ENCODE measurements at regions not wholly inside any gene's neighbourhood (a gene's known extent, or its start where the extent isn't known, plus 50 kb on each side); places are given as distances from the start of the nearest gene placed in this dataset.

DNA sequence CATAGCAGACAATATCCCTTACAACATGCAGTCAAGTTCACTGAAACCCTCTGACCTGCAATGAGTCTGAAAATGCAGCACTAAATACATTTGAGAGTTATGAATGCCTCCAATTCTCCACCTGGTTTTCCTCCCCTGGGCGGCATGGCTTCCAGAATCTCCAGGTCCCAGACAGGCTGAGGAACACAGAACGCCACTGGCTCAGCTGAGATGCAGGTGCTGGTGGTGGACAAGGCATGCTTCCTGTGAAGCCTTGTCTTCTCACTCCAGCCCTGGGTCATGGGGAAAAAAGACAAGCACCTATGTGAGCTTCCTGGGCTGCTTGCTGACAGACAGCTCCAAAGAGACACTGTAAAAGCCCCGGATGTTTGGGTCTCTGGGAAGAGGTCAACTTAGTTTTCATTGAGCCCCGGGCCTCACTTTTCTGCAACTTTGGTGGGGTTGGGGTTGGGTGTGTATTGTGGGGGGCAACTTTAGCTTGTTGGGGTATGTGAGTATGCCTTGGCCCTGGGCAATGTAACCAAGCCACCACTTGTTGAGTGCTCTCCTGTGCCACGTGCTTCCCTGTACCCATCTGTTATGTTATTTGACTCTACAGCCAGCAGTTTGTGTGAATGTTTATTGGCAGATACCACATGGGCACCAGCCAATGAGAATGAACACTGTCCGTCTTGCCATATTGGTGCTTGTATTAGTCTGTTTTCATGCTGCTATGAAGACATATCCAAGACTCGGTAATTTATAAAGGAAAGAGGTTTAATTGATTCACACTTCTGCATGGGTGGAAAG, 127.8 kb downstream of the EMX2 start:
- no peak for DNase-seq (ENCODE audit: low spot score)

DNA sequence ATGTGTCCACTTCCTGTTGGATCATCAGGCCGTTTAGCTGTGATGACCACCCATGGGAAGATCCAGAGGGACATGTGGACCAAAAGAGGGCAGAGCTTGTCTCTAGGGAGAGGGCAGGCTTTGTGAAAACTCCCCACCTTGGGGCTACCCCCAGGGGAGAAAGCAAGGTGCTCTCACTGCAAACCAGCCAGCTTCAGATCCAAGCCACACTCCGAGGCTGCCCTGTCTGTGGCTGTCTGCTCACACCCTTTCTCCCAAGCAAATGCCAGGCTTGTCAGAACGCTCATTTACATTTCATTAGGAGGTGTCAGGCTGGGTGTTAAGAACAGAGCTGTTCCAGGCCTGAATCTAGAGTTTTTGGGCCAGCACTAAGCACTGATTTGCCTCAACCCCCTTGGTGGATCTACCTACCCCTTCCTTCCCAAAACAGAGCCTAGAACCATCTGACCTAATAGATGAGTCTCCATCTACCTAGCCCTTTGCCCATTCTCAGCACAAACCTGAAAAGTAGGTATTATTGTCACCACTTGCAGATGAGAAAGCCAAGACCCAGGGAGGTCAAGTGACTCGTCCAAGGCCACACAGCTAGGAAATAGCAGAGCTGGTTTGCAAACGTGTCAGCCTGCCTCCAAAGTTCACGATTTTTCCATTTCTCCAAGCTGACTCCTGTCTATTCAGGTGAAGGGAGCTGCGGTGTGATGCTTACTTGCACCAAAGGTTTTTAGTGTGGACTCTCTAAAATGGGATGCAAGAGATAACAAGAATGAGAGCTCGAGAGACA, 130.9 kb downstream of the EMX2 start:
- no peak for DNase-seq (ENCODE audit: low spot score)

DNA sequence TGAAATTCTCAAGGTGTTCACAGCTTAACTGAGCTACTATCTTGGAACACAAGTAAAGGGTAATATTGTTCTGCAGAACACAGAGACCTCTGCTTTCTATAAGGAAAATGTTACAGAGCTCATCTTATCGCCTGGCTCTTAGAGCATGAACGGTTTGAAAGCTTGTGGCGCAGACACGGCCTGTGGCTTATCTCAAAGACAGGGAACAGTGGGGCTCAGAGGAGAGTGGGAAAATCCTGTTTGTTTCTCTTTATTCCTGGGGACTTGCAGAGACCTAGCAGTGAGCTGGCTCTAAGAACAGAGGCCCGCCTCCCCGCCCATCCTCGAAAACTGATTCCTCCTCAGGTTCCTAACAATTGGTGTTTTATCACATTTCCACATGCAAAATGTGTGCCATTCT, 131.7 kb downstream of the EMX2 start:
- DNase-seq (ENCODE audit: low spot score), result no peak

DNA sequence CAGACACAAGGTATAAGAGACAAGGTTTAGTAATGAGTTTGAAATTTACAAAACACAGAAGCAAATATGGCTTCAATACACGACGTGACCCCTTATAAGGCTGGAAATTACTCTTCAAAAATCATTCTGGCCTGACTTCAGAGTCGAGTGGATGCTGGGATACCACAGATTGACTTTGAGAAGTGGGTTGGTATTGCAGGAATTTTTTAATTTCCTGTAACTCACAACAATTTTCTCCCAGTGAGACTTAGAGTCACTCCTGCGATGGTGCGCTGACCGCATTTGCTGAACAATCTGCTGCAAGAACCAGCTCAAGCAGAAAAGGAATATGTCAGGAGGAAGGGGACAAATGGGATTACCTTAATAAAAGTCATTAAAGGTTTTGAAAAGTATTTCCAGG, 132.1 kb downstream of the EMX2 start:
- no peak for DNase-seq (ENCODE audit: low spot score)

DNA sequence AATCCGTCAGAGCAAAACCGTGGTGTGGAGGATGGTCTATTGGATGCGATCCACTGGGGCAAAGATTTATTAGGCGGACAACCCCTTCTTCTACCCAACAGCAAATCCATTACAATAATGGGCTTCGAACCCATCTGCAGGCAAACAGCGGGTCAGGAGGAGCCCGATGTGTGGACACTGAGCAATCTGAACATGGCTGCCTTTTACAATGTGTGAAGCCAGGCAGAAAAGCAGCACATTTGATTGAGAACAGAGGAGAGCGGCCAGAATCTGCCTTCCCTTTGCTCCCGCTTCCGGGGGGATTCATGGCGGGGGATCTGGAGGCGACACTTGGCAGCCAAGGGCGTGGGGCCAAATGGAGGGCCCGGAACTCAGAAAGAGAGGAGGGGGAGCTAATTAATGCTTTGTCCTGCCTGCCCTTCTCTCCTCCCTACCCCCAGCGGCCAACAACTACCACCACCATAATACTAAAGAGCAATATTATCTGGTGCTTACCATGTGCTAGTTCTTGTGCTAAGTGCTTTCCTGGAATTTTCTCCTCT, 133.0 kb downstream of the EMX2 start:
- DNase-seq (ENCODE audit: low spot score), result no peak

DNA sequence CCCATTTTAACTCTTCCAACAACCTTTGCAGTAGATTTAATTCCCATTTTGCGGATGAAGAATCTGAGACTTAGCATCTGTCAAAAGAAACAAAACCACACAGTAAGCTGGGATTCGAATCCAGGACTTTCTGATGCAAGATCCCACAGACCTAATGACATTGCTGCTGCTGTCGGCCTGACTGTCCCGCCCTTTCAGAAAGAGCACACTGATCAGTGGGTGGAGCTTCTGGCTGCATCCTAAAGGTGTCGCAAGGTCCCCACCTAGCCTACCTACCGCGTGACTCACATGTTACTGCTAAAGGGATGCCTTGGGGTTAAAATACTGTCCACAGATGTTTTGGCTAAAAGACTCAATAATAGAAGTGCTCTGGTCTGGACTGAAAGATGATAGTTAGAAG, 134.7 kb downstream of the EMX2 start:
- DNase-seq (ENCODE audit: low spot score), result no peak

DNA sequence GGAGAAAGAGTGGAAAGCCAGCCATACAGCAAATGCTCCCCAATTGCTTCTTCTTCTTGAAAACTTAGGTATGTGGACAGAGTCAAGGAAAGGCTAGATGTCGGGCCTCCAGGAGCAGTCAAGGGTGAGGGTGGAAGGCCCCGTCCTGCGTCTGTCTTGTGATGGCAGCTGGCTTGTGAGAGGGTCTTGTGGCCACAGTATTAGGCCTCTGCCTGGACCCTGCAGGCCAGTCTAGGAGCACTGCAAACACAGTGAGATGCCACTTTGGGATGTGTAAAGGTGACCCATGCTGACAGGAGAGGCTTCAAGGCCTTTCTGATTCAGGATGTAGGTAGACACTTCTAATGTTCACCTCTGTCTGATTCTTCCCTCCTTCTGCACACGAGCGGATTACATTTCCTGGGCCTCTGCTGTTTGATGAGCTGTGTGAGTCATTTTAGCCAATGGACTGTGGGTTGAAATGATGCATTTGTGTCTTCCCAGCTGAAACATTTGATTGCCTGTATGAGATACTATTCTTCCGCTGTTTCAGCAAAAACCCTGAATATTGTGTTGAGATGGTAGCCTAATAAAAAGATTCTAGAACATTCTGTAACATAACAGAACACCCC, 135.4 kb downstream of the EMX2 start:
- no peak for DNase-seq (ENCODE audit: low spot score)

DNA sequence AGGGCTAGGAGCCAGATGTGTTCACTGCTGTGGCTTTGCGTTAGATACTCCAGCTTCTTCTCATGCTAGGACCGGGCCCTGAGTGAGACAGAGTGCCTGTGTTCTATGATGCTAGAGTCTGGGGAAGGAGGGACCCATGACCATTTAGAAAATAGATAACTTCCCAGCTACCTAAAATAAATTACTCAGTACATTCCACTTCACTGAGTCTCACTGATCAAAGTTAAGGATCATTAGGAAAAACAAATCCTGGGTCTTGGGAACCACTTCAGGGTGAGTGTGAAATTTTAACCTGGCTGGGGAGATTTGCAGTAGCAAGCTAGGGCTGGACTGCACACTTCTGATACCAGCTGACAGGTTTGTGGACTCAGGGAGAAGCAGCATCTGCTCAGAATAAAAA, 138.1 kb downstream of the EMX2 start:
- no peak for DNase-seq (ENCODE audit: low spot score)

DNA sequence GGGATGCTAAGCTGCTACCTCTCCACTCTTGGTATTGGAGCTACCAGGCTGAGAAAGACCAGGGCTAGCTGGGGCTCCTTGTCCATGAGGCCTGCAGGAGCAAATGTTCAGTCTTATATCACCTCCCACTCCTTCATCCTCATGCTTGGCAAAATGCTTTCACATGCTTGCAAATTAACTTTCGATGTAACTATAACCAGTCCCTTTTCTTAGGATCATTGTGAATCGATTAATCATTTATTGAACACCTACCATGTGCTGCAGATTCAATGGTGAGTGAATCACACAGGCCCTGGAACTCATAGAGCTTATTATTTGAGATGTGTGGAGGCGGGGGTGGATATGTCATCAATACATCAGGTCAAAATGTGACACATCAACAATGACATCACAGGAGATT, 138.6 kb downstream of the EMX2 start:
- no peak for DNase-seq (ENCODE audit: low spot score)

DNA sequence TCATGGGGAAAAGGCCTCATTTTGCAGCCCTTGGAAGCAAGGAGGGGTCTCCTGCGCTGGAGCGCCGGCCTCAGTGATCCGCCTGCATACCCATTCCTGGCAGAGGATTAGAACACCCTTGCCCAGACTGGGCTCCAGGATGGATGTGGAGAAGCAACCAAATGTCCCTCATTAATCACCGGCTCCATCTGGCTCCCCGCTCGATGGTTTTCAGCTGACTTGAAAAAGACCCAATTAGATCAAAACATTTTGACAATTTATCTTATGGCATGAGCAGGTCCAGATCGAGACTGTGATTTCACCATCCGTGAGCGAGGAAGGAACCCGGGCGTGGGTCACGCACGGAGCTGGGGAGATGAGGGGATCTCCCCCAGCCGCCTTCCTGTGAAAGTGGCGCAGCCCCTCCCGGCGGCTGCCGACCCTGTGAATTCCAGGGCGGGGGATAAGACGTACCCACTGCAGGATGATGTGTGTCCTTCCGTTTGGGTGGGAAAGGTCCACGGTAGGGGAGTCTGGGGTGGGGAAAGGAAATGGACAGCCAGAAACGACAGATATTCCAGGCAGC, 141.6 kb downstream of the EMX2 start:
- no peak for DNase-seq (ENCODE audit: low spot score)

DNA sequence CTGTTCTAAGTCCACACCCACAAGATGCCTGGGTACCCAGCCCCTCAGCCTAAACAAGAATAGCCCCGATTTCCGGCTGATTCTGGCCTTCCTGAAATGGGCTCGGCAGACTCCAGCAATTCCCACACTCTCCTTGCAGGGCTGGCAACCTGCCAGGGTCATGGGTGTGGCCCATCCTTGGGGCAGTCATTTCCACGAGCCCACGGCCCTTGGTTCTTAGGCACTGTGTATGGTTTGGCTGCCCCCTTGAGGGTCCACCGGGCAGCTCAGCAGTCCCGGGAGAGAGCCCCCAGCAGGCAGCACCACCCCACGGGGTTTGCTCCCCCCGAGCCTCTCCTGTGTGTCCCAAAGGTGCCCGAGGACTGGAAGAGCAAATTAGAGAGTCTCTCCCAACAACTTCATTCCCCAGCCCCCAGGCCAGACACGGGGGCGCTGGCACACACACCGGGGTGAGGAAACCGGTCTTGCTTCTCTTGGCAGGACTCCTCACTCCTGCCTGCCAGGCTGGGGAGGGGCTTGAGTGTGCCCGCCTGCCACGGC, 142.2 kb downstream of the EMX2 start:
- no peak for DNase-seq (ENCODE audit: low spot score)

DNA sequence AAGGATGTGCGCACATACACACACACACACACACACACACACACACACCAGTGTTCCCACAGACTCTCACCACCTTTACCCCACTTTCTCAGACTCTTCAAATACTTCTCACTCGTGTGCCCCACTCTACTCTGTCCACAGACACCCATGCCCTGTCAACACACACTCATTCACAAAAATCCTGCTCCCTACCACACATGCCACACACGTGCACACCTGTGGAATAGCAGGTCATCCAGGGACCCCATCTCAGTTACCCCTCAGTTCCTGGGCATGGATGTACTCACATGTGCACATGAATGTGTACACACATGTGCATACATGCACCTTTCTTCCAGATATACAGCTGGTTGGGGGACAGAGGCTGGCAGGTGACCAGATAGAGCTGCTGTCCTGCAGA, 142.9 kb downstream of the EMX2 start:
- no peak for DNase-seq (ENCODE audit: low spot score)

DNA sequence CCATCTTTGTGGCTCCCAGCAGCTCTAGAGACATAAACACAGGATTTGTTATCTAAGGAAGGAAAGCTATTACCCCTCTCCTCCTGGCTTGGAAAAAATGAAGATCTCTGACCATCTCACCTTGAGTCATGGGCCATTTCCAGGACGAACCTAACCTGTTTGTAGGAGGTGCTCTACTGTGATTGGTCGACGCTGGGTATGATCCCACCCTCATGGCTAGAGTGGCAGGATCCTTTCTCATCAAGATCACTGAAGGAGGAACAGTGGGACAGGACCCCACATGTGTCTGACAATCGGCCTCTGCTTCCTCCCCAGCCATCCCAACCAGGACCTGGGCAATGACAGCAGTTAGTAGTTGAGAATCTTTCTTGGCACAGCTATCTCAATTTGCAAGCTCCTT, 144.1 kb downstream of the EMX2 start:
- no peak for DNase-seq (ENCODE audit: low spot score)

DNA sequence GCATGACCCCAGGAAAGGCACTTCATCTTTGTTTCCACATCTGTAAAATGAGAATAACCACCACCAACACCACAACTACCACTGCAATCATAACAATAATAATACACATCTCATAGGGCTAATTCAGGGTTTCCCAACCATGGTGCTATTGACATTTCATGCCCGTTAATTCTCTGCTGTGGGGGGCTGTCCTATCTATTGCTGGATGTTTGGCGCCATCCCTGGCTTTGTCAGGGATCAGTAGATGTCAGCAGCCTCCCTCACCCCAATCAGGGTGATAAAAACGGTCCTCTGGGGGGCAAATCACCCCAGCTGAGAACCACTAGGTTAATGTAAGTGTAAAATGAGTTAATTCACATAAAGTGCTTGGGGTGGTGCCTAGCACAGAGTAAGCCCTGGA, 145.8 kb downstream of the EMX2 start:
- no peak for DNase-seq (ENCODE audit: low spot score)

DNA sequence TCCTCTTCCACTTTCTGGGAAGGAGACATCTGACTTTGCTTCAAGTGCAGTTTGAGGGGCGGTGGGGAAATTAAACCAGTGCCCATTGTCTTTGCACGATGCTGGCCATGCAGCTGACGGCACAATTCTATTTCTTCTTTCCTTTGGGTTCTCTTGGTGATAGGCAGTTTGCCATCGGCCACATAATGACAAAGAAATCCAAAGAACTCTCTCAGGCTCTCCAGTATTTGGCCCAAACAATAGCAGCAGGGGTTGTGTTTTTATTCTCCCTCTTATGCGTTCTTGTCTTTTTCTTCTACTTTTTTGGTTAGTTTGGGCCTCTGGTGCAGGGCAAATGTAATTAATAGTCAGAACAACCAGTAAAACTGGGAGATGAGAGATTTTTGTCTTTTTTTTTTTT, 147.0 kb downstream of the EMX2 start:
- no peak for DNase-seq (ENCODE audit: low spot score)

DNA sequence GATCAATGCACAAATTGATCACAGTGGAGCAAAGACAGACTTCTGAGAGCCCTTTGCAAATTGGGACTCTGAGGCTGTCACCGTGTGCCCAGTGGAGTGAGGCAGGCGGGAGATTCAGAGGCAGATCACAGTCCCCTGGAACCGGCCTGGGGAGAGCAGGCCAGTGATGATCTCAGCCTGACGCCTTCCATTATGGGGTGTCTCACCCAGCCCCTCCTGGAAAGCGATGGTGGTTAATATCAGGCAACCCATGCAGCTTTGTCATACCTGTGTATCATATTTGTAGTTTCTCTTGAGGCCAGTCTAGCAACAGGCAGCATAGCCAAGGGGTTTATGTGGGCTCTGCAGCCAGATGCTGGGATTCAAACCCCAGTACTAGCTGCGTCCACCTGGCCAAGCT, 147.8 kb downstream of the EMX2 start:
- DNase-seq (ENCODE audit: low spot score), result no peak

DNA sequence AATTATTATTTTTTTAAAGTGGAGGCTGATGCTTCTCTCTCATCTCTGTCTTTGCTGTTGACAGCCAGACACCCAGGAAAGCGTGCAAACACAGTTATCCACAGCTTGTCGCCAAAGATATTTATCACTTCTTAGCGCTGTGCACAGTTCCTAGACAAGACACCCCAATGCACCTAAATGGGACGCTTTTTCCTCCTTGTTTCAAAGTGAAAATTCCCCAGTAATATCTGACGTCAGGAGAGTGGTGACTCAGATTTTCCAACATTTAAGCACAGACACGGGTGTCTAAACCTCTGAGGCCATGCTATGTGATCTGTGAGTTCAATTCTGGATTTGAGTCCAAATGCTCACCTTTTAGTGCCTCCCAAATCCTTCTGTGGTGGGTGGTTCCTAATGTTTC, 151.6 kb downstream of the EMX2 start:
- DNase-seq (ENCODE audit: low spot score), result no peak

DNA sequence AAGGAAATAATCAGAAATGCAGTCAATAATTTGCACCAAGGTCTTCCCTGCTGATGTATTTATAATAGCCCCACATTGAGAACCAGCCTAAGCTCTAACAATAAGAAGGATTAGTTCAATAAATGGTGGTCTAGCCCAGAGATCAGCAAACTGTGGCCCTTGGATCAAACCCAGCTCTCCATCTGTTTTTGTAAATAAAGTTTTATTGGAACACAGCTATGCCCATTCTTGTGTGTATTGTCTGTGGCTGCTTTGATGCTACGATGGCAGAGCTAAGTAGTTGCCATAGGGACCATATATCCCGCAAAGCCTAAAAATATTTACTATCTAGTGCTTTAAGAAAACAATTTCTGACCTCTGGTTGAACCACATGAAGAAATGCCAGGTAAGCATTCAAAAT, 154.9 kb downstream of the EMX2 start:
- DNase-seq (ENCODE audit: low spot score), result no peak

DNA sequence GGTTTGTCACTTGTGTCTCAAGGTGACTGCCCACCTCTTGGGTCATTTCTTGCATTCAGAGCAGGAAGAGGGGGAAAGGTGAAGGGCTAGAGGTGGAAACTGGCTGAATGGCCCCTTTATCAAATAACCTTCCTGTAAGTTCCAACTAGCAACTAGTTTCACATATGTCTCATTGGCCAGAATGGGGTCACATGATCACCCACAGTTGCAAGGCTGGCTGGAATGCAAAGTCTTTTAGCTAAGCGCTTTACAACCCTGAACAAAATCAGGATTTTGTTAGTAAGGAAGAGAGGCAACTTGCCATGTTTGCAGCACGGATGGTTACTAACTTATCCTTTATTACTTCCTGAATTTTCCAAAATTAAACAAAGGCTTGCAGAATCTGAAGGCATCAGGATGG, 156.3 kb downstream of the EMX2 start:
- no peak for DNase-seq (ENCODE audit: low spot score)

DNA sequence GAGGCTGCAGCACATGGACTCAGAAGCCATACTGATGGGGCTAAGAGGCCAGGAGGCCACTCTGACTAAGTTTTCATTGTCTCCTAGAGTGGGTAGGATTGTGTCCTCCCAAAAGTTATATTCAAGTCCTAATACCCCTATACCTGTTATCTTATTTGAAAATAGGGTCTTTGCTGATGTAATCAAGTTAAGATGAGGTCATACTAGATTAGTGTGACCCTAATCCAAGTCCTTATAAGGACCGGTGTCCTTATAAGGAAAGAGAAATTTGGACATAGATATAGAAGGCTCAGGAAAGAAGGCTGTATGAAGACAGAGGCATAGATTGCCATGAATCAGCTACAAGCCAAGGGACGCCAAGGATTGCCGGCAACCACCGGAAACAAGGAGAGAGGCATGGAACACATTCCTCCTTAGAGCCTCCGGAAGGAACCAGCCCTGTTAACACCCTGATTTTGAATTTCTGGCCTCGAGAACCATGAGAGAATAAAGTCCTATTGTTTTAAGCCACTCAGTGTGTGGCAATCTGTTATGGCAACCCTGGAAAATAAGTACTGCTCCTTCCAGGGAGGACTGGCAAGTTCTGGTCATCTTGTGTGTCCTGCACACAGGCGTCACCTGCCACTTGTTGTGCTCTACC, 157.0 kb downstream of the EMX2 start:
- no peak for DNase-seq (ENCODE audit: low spot score)

DNA sequence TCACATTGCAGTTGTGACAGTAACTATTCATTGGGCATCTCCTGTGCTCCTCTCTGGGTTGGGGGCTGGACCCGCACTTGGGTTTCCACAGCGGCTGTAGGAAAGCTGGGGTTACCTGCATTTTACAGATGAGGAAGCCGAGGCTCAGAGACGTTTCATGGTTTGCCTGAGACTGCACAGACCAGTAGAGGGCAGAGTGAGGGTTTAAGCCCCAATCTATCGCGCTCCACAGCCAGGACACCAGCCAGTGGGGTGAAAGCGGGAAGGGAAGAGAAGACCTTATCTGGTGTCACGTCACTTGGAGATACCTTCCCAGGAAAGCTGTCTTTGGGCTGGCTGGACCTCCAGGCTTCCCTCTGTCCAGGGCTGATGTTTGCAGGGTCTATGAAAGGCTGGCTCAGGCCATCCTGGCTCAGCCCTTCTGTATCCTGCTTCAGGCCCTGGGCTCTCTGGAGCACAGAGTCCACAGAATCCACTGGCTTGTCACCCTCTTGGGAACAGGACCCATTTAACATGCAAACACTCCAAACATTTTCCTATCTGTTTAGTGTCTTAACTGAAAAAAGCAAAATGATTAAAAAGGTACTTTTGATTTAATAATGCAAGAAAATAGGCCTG, 167.7 kb downstream of the EMX2 start:
- no peak for DNase-seq (ENCODE audit: low spot score)

Data from globus pallidus (tissue), 1 donor.